G401 (cell line): ENCODE measurements at regions not wholly inside any gene's neighbourhood (a gene's known extent, or its start where the extent isn't known, plus 50 kb on each side); places are given as distances from the start of the nearest gene placed in this dataset.
"Not testable (repeated sequence)": the region's sequence is repeated elsewhere in the genome, so short reads cannot be mapped to it uniquely, and the experiment has no call there.

ENCODE experiments used
- DNase-seq: peaks from one replicate; pipeline ENCODE4 v3.0.0-alpha.2; 2015; ENCODE audit warnings: low spot score
- in situ Hi-C: cut with HindIII; loops from 2 replicates; pipeline ENCODE4 v1.10.0; 2016; ENCODE audit warnings: low sequenced_read_pairs, mixed read lengths

- in situ Hi-C loops, result no loop called here
- DNase-seq, result no peak
These were observed 1142.8 kb upstream of the SEL1L start for GRCh38 chr14:82676403-82676802.

GRCh38 chr14:82689948-82690347 is 1156.3 kb upstream of the SEL1L start:
- DNase-seq, result no peak
- in situ Hi-C loops, result no loop called here

- in situ Hi-C loops, DNase-seq: not testable (repeated sequence)
These were observed 1157.5 kb upstream of the SEL1L start for GRCh38 chr14:82691191-82691590.

GRCh38 chr14:82694820-82695219 is 1161.2 kb upstream of the SEL1L start:
- in situ Hi-C loops, result no loop called here
- DNase-seq, result no peak

GRCh38 chr14:82704218-82704617 is 1170.6 kb upstream of the SEL1L start:
- in situ Hi-C loops, result no loop called here
- no peak for DNase-seq

GRCh38 chr14:82710267-82710841 is 1176.7 kb upstream of the SEL1L start:
- in situ Hi-C loops, result no loop called here
- DNase-seq, result peak; percentile 1

GRCh38 chr14:82719617-82720016 is 1186.0 kb upstream of the SEL1L start:
- in situ Hi-C loops, result no loop called here

GRCh38 chr14:82720431-82720830 is 1186.8 kb upstream of the SEL1L start:
- in situ Hi-C loops, result no loop called here
- DNase-seq, result no peak

More at GRCh38 chr14:82719617-82720016, 1186.0 kb upstream of the SEL1L start:
- no peak for DNase-seq

GRCh38 chr14:82720946-82721345 is 1187.3 kb upstream of the SEL1L start:
- DNase-seq, result peak; percentile 17
- in situ Hi-C loops, result no loop called here

- DNase-seq, result no peak
- in situ Hi-C loops, result no loop called here
These were observed 1190.7 kb upstream of the SEL1L start for GRCh38 chr14:82724316-82724715.

- no peak for DNase-seq
- in situ Hi-C loops, result no loop called here
These were observed 1191.6 kb upstream of the SEL1L start for GRCh38 chr14:82725213-82725612.

- DNase-seq, result no peak
- in situ Hi-C loops, result no loop called here
These were observed 1197.9 kb upstream of the SEL1L start for GRCh38 chr14:82731526-82731925.

GRCh38 chr14:82740547-82740946 is 1206.9 kb upstream of the SEL1L start:
- in situ Hi-C loops, result no loop called here
- DNase-seq, result no peak

GRCh38 chr14:82755476-82755875 is 1221.8 kb upstream of the SEL1L start:
- in situ Hi-C loops, result no loop called here
- no peak for DNase-seq

- no peak for DNase-seq
- in situ Hi-C loops, result no loop called here
These were observed 1222.3 kb upstream of the SEL1L start for GRCh38 chr14:82755923-82756322.

- no peak for DNase-seq
- in situ Hi-C loops, result no loop called here
These were observed 1224.1 kb upstream of the SEL1L start for GRCh38 chr14:82757776-82758175.

- in situ Hi-C loops, result no loop called here
- no peak for DNase-seq
These were observed 1226.0 kb upstream of the SEL1L start for GRCh38 chr14:82759656-82760055.

- no peak for DNase-seq
- in situ Hi-C loops, result no loop called here
These were observed 1232.5 kb upstream of the SEL1L start for GRCh38 chr14:82766123-82766522.

- in situ Hi-C loops, result no loop called here
- no peak for DNase-seq
These were observed 1233.3 kb upstream of the SEL1L start for GRCh38 chr14:82766996-82767395.

GRCh38 chr14:82776958-82777357 is 1243.3 kb upstream of the SEL1L start:
- DNase-seq, result no peak
- in situ Hi-C loops, result no loop called here

GRCh38 chr14:82778008-82778590 is 1244.4 kb upstream of the SEL1L start:
- DNase-seq, result no peak
- in situ Hi-C loops, result no loop called here
